GM21786 (cell line): ENCODE measurements at regions not wholly inside any gene's neighbourhood (a gene's known extent, or its start where the extent isn't known, plus 50 kb on each side); places are given as distances from the start of the nearest gene placed in this dataset.
"Not testable (repeated sequence)": the region's sequence is repeated elsewhere in the genome, so short reads cannot be mapped to it uniquely, and the experiment has no call there.

Experiments used
- ATAC-seq: cut with Tn5 transposase; IDR thresholded peaks from one replicate; pipeline ENCODE4 v1.9.1; 2021; ENCODE audit not compliant: unreplicated experiment

DNA sequence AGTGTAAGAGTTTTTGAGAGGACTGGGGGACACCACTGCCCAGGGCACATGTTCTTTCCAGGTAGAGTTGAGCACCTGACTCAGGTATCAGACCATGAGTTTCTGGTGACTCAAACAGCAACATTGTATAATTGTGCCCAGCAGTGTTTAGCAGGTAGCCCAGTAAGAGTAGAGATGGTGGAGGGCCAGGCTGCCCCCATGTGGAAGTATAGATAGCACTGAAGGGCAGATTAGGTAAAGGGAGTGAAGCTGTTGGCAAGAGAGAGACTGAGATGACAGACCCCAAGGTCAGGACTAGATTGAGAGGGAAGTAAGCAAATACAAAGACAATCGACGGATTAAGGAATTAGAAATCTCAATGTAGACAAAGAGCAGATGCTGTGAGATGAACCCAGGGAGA, 74.6 kb downstream of the TRIM42 start:
- no peak for ATAC-seq

DNA sequence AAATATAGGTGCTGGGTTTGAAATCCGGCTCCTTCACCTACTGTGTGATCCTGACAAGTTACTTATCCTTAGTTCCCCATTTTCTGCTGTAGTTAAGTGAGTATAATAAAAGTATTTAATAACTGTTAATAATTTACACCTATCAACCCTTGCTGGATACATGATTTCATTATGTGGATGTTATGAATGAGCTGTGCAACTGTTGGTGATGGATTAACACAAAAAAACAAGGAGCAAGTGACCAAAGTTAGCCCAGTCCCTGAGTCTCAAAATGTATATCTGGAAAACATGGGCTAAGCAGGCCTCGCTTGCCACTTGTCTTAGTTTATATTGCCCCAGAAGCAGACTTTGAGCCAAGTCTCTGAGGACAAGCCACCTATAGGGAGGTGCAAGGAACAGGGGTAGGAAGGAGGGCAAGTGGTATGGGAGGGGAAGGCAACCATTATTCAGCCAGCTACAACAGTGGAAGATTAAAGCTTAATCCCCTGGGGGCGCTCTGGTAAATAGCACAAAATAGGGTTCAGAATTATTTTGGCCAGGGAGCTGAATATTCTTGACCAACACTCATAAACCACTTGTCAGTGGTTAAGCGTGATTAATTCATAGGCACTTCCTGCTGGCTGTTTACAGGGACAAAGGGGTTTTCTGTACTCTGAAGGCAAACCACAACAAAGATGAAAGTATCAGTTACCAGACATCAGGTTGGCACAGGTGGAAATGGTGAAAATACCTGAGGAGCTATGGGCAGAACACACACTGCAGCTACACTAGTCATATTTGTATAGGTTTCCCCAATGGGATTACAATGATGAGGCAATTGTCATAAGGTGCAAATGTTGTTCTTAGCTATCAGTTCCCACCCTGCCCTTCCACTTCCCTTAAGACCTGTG, 76.2 kb downstream of the TRIM42 start:
- peak; percentile 62 for ATAC-seq

DNA sequence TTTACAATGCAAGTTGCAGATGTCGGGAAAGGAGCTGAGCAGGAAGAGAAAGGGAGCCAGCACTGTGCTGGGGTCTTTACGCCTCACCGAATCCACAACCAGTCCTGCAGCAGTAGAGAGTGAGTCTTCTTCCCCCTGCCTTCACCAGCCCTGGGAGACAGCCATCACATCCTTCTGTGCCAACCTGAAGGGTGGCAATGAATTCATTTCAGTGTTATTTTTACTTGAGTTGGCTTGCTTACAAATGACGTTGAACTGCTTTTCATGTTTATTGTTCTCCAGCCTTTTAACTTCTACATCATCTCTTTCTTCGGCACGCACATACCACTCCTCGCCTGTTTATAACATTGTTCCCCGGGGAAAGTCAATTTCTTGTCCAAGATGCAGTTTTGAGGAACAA, 77.1 kb downstream of the TRIM42 start:
- ATAC-seq, result no peak

DNA sequence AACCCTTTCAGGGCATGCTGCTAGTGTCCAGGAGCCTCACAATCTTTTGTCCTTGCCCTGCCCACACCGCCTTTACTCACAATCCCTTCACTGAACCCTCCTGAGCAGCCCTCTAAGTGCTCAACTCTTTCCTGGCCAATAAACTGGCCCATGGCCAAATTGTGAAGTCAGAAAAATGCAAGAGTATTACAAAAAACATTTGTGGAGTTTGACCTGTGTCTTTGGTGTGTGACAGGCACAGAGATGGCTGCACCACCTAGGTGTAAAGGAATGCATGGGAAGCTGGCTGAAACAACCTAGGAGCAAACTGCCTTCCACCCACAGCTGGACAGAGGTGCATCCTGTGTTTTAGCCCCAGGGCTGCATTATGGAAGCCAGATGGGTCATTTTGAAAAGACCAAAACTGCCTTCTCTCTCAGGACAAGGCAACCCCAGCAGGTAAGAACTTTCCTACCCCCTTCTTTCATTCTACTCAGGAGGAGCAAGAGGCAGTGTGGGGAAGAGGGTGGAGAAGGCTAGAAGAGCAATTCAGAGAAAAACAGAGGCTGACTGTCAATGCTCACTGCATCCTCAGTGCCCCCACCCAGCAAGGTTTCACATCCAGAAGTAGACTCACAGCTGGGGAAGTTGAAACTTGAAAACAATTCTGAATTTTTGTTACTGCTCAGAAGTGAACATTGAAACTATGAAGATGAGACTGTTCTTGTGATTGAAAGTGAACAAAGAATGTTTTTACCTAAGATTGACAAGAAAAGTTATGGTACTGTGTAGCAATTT, 78.6 kb downstream of the TRIM42 start:
- ATAC-seq, result peak; percentile 68

DNA sequence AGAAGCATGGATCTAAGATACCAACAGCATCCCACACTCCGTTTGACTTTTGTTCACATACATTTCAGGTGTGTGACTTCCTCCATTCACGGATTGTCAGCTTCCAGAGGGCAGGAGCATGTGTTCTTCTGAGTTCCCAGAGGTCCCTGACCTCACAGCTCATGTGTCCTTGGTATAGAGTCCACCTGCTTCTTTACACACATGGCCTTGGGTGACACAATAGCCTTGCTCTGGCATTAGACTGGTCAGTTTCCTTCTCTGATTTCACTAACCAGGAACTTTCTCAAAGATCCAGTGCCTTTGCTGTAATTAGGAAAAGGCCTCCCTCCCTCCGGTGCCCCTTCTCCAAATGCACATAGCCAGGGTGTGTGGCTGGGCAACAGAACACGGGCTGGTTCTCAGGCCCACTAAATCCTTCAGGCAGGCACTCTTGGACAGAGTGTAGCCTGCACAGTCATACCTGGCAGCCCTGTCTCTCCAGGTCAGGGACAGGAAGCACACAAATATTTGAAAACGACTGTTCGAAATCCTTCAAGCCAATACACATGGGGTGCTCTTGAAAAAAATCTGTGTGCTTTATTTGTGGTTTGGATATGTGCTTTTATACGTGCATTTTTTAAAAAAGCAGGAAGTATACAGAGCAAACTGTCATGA, 81.1 kb downstream of the TRIM42 start:
- no peak for ATAC-seq

DNA sequence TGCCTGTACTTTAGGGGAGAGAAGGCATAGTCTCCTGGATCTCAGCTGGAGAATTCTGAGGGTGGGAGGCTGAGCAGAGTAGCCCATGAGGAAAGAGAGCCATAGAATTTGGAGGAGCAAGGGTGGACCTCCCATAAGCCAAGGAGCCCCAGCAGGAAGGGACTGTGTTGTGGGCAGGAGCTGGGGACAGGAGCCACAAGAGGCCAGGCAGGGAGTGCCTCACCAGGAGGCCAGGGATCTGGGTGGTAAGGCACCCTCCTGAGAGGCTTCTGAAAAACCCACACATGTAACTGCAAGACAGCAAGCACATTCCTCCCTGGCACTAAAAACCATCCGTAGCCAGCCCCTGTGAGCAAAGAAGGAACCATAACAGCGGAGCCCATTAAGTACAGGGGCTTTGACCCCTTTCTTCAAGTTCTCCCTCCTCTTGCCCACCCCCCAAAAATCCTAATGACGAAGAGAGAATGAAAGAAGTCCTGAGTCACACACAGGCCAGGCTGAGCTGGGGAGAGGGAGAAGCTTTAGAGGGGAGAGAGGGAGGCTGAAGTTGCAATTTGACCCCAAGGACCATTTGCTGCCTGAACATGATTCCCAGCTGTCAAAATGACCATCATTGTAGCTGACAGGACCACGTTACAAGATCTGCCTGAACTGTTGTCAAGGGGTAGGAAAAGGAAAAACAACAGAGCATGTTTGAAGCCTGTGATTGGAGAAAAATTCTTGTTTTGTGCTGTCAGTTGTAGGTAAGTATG, 82.6 kb downstream of the TRIM42 start:
- no peak for ATAC-seq

DNA sequence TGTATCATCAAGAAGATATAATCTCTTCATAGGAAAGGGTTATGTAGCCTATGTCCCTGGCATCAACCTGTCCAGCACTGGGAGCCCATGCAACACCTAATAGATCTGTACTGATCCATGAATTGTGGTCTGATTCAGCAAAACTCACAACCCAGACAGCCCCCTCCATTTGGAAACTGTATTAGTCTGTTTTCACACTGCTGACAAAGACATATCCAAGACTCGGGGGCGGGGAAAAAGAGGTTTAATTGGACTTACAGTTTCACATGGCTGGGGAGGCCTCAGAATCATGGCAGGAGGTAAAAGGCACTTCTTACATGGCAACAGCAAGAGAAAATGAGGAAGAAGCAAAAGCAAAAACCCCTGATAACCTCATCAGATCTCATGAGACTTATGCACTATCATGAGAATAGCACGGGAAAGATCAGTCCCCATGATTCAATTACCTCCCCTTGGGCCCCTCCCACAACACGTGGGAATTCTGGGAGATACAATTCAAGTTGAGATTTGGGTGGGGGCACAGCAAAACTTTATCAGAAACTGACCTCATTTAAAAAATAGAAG, 83.3 kb downstream of the TRIM42 start:
- ATAC-seq, result no peak

DNA sequence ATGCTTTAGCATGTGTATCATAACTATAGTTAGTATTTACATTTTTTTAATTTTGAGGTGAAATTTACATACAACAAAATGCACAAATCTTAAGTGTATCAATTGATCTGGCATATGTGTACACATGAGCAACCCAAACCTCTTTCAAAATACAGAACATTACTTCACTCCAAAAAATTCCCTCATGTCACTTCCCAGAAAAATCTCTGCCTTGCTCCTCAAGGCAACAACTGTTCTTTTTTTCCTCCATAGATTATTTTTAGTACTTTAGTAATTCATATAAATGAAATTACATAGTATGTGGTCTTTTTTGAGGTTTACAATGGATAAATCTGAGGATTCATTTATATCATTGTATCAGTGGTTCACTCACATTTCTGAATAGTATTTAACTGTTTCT, 84.9 kb downstream of the TRIM42 start:
- ATAC-seq, result no peak

DNA sequence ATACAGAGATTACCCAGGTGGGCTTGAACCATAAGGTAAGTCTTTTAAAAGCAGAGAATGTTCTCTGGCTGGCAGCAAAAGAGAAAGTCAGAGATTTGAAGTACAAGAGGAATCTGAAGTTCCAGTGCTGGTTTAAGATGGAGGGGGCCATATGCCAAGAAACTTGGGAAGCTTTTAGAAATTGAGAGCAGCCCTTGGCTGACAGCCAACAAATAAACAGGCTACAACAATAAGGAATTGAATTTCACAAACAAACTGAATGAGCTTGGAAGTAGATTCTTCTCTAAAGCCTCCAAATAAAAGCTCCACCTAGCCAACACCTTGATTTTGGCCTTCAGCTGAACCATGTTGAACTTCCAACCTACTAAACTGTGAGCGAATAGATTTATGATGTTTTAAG, 85.7 kb downstream of the TRIM42 start:
- ATAC-seq, result no peak

DNA sequence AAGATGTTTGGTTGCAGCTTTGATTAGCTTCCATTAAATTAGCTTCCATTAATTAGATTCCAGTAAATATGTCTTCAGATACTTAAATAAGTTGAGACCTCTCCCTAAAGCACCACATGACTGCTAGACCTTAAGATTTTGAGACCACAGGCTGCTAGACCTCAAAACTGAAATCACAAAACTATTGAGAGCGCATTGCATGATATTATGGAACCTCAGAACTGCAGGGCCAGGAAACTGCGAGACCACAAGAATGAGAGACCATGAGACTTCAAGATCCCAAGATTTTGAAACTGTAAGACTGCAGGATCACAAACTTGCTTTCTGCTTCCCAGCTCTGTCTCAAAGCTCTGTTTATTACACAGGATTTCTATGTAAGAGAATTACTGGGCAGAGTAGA, 87.4 kb downstream of the TRIM42 start:
- no peak for ATAC-seq

DNA sequence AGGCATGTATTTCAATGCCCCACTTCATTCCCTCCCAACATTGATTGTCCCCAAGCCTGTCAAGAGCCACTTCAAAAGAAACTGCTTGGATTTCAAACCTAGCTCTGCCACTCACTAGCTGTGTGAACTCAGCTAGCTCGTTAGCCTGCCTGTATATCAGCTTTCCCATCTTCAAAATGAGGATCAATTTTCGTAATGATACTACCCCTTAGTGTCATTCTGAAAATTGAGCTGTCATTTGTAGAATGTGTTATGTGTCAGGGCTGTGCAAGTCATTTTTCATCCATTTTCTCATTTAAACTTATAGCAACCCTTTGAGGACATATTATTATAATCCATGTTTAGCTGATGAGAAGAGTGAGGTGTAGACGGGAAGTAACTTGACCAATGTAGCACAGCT, 88.6 kb downstream of the TRIM42 start:
- no peak for ATAC-seq

DNA sequence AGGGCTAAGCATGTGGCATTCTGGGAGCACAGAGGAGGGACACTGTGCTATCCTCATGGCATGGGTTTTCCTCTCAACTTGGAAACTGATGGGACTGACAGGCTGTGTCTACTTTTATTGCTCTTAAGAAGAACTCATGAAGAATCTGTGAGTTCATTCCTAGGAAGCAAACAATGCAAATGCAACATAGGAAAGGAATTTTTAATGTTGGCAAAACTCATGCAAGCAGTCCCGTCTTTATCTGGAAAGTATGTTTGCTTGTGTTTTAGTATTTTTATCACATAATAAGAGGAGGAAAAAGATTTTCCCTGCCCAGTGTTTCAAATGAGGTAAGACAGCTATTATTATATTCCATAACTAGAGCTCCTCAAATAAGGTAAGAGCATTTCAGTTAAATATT, 89.7 kb downstream of the TRIM42 start:
- no peak for ATAC-seq

DNA sequence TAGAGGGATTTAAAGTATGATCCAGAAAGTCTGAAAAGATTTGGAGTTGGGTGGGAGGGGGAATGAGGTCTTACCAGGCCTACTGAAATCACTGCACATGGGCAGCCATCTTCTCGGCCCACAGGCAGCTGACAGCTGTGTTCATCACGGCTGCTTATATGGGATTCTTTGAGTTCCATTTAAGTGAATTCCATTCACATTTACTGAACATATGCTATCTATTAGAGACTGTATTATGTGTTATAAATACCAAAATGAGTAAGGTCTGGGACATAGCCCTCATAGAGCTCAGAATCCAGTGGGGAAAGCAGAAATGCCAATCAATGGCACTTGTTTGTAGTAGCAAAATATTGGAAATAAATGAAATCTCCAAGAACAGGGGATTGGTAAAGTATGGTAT, 91.1 kb downstream of the TRIM42 start:
- no peak for ATAC-seq

DNA sequence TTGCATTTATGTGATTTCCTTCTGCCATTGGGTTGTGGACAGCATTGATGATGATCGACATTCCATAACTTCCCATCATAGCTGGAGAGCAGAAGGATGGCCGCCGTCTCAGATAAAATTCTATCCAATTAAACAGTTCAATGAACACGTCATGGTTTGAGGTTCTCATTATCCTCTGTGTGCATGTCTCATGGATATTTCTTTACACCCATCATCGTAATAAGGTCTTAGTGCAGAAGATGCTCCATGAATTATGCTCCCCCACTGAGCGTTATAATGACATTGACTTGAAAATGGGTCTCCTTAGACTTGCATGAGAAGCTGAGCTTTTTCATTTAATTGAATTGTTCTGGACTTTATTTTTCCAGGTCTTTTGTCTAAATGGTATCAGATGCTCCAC, 92.1 kb downstream of the TRIM42 start:
- ATAC-seq, result no peak

DNA sequence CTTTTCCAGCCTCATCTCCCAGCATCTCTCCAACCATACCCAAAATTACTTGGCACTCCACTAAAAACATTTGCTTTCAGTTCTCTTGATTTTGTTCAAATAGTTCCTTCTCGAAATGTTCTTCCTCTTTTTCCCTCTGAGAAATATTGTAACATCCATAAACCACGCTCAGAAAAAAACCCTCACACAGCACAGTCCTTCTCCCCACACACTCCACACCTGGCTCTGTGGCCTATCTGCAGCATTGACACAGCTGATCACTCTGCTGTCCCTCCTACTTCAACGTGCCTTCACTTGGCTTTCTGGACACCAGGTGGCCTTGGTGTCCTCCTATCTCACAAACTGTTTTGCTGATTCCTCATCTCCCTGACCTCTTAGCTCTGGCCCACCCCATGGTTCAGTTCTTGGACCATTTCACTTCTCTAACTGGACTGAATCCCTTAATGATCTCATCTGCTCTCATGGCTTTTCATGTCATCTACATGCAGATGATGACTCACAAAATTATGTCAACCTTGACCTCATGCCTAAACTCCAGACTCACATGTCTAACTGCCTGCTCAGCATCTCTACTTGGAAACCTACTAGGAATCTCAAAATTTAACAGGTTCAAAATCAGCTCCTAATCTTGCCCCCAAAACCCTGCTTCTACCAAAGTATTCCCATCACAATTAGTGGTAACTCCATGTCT, 93.3 kb downstream of the TRIM42 start:
- no peak for ATAC-seq

DNA sequence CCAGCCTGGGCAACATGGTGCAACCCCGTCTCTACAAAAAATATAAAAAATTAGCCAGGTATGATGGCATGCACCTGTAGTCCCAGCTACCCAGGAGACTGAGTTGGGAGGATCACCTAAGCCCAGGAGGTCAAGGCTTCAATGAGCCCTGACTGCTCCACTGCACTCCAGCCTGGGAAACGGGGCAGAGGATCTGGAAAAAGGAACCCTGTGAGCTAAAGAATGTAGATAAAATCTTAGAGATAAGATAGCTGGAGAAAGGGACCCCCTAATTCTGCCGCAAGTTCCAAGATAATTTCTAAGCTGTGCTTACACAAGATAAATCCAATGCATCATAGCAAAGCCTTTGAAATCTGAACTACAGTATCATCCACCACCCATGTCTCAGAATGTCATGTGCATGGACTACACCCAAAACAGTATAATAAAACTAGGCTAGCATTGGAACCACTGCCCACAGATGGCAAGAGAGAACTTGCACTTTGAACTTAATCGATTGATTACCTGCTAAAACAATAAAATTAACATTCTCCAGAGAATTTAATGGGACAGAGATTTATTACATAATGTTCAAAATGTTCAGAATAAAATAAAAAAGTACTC, 99.9 kb downstream of the TRIM42 start:
- ATAC-seq, result no peak

DNA sequence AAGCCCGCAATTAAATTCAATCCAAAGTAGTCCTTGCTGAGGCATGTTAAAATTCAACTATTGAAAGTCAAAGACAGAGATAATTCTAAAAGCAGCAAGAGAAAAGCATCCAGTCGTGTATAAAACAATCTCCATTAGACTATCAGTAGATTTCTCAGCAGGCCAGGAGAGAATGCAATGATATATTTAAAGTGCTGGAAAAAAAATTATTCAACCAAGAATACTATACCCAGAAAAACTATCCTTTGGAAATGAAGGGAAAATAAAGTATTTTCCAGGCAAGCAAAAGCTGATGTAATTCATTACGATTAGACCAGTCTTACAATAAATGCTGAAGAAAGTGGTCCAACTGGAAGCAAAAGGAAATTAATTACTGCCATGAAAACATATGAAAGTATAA, 113.5 kb downstream of the TRIM42 start:
- ATAC-seq, result no peak

DNA sequence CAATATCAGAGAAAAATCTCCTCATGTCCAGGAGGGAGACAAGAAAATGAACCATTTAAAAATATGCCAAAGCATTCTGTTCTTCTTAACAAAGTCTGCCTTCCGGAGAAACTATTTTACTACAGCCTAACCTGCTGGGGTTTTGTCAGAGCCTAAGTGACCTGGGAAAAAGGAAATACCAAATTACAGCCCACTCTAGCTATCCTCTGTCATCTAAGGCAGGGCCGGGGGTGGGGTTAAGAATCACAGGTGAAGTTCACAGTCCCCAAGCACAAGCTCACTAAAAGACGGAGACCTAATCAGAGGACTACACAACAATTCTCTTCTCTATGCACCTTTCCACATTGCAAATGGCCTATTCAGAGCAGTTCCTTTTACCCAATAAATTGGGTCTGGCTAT, 116.6 kb downstream of the TRIM42 start:
- ATAC-seq, result no peak

DNA sequence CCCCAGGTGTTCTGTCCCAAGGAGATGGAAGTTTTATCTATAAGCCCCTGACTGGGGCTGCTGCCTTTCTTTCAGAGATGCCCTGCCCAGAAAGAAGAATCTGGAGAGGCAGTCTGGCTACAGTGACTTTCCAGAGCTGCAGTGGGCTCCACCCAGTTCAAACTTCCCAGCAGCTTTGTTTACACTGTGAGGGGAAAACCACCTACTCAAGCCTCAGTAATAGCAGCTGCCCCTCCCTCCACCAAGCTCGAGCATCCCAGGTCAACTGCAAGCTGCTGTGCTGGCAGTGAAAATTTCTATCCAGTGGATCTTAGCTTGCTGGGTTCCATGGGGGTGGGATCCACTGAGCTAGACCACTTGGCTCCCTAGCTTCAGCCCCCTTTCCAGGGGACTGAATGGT, 125.0 kb downstream of the TRIM42 start:
- ATAC-seq, result not testable (repeated sequence)

DNA sequence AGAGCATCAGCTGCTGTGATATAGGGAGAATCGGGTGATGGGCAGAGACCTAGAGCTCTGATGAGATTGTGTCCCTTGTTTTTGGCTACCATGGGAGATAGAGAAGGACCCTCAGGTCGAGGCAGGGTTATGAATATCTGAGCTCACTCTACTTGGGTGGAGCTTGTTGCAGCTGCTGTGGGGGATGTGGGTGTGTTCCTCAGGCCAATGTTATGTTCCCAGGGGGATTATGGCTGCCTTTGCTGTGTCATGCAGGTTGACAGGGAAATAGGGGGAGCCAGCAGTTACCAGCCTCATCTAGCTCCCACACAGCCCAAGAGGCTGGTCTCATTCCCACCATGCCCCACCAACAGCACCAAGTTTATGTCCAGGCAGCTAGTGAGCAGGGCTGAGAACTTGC, 131.5 kb downstream of the TRIM42 start:
- ATAC-seq, result no peak
